GM13977 (cell line): ENCODE measurements at regions not wholly inside any gene's neighbourhood (a gene's known extent, or its start where the extent isn't known, plus 50 kb on each side); places are given as distances from the start of the nearest gene placed in this dataset.

ENCODE experiments used
- DNase-seq: peaks from one replicate; pipeline ENCODE4 v3.0.0; 2012; ENCODE audit warnings: low spot score
- CTCF ChIP-seq: IDR thresholded peaks from 2 replicates; pipeline ENCODE4 v1.5.1; 2012; ENCODE audit warnings: mild to moderate bottlenecking, control low read depth; ENCODE audit not compliant: insufficient read depth; ENCODE audit errors: extremely low read depth, missing control alignments
- in situ Hi-C: fragments of 300-500 bp; cut with MboI; formaldehyde crosslinking; loops from one replicate; pipeline ENCODE4 v1.12.0; 2022; ENCODE audit warnings: low sequenced_read_pairs, low pct_unique_long_range_greater_than_20kb, mixed read lengths, inconsistent platforms; ENCODE audit not compliant: unreplicated experiment

DNA sequence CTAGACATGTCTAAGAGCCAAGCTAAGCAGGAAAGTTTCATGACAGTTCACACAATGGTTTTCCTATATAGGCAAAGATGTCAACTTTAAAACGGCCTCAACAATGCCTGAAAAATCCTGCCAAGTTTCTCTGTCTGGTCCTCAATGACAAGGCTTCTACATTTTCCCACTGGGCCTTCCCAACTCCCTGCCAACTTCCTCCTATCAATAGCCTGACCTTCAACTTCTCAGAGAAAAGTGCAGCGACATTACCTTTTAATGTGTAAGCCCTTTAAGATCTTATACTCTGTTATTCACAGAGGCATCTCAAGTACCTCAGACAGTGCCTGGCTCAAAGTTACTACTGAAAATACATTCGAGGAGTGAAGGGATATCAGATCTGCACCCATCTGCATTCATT, 56.2 kb upstream of the BTBD3 start:
- no peak for TF ChIP-seq CTCF
- in situ Hi-C loops: no loop called here
- no peak for DNase-seq

GRCh38 chr20:11867291-11867919, 50.3 kb upstream of the BTBD3 start:
- no peak for DNase-seq
- in situ Hi-C loops: no loop called here
- TF ChIP-seq CTCF: no peak
